Right cardiac atrium (tissue), 5 donors: ENCODE measurements at regions not wholly inside any gene's neighbourhood (a gene's known extent, or its start where the extent isn't known, plus 50 kb on each side); places are given as distances from the start of the nearest gene placed in this dataset.
"Not testable (repeated sequence)": the region's sequence is repeated elsewhere in the genome, so short reads cannot be mapped to it uniquely, and the experiment has no call there.

Experiments used
- ATAC-seq, 2 donors: fragments of 200-7000 bp; cut with Tn5 transposase; one replicate each; pipeline versions ENCODE4 v1.8.0 to v1.9.1; 2020; ENCODE audit warnings: moderate library complexity in 2 of 2, mild to moderate bottlenecking in 1 of 2
- DNase-seq, 3 donors: peaks; one replicate each; pipeline ENCODE4 v3.0.0-alpha.2; 2020
- H3K27ac ChIP-seq: one replicate; pipeline ENCODE4 v1.5.1; 2013; ENCODE audit warnings: mild to moderate bottlenecking, low read length, control low read depth, moderate library complexity
- H3K27me3 ChIP-seq: one replicate; pipeline ENCODE4 v1.6.1; 2013; ENCODE audit not compliant: control insufficient read depth, insufficient read depth
- H3K4me1 ChIP-seq: one replicate; pipeline ENCODE4 v1.6.1; 2013; ENCODE audit warnings: low read length; ENCODE audit not compliant: control insufficient read depth, insufficient read depth
- H3K4me3 ChIP-seq: one replicate; pipeline ENCODE4 v1.5.1; 2013; ENCODE audit warnings: low read length, control low read depth
- H3K9me3 ChIP-seq: one replicate; pipeline ENCODE4 v1.6.1; 2013; ENCODE audit warnings: low read length; ENCODE audit not compliant: control insufficient read depth
- WGBS: extraction: QIAGEN DNeasy Blood & Tissue Kit; methylation state at CpG from one replicate; pipeline ENCODE4 v1.1.7; 2013; 5-methylcytosine and 5-hydroxymethylcytosine counted together
- intact Hi-C, 4 donors: fragments of 100-400 bp; cut with DNase I; formaldehyde crosslinking; loops; one replicate each; pipeline versions ENCODE4 v1.11.0 to v1.14.0; 2022 to 2023
- donor health status: healthy with polysubstance abuse.
- donor health status: DM: no; HTN: yes; CAD: no.
- donor health status: DM: no; HTN: no; CAD: no.
- donor health status: DM: no; HTN: yes; CAD: no; lungs with severe emphysema.
- donor health status: DM: yes; HTN: yes; CAD: no.

GRCh38 chr4:118447397-118447796 is 94.6 kb upstream of the PRSS12 start:
- H3K27ac ChIP-seq, H3K4me3 ChIP-seq, DNase-seq, H3K9me3 ChIP-seq, H3K4me1 ChIP-seq, ATAC-seq, intact Hi-C loops, H3K27me3 ChIP-seq: not testable (repeated sequence)
- 83% methylated on average over 1 of the region's 3 CpGs for WGBS

DNA sequence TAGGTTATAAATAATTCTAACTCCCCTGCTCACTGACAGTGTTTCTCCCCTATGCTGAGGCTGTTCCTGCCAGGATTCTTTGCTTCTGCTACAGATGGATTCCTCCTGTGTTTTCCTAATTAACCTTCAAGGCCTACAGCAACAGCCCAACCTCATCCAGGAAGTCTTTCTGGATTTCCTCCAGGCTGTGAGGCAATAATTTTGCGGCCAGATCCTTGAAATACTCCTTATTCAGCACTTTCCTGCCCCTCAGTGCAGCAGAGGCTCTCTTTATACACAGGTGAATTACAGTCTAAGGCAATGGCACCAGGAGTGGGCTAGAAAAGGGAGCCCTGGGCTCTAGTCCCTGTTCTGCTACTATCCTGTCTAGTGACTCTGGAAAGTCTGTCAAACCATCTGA is 102.1 kb upstream of the PRSS12 start:
- ATAC-seq, H3K4me3 ChIP-seq, intact Hi-C loops, DNase-seq, H3K27ac ChIP-seq, H3K27me3 ChIP-seq, H3K9me3 ChIP-seq, H3K4me1 ChIP-seq: not testable (repeated sequence)
- 35% methylated on average over 1 of the region's 1 CpG for WGBS

GRCh38 chr4:118461435-118461834 is 108.6 kb upstream of the PRSS12 start:
- H3K27me3 ChIP-seq, H3K27ac ChIP-seq, intact Hi-C loops, H3K4me1 ChIP-seq, ATAC-seq, DNase-seq, H3K9me3 ChIP-seq, H3K4me3 ChIP-seq: not testable (repeated sequence)
- 89% methylated on average over 5 of the region's 5 CpGs for WGBS

DNA sequence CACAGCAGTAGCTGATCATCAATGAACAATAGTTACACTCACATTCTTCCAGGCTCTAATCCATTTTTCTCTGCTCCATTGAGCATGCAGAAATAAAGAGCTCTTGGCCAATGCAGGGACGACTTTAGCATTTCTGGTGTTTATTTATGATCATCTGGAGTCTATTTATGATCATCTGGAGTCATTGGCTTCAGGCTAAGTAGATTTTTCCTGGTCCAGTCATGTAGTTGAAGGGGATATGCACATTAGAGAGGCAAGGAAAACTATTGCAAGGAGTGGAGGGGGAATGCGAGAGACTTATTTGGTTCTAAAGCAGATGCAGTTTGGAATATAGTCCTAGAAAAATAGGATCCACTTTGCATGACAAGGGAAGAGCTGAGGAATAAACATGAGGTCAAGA is 113.0 kb upstream of the PRSS12 start:
- H3K27ac ChIP-seq, H3K27me3 ChIP-seq, H3K4me3 ChIP-seq, intact Hi-C loops, H3K9me3 ChIP-seq, H3K4me1 ChIP-seq, DNase-seq, ATAC-seq: not testable (repeated sequence)
- 59% methylated on average over 2 of the region's 2 CpGs for WGBS

DNA sequence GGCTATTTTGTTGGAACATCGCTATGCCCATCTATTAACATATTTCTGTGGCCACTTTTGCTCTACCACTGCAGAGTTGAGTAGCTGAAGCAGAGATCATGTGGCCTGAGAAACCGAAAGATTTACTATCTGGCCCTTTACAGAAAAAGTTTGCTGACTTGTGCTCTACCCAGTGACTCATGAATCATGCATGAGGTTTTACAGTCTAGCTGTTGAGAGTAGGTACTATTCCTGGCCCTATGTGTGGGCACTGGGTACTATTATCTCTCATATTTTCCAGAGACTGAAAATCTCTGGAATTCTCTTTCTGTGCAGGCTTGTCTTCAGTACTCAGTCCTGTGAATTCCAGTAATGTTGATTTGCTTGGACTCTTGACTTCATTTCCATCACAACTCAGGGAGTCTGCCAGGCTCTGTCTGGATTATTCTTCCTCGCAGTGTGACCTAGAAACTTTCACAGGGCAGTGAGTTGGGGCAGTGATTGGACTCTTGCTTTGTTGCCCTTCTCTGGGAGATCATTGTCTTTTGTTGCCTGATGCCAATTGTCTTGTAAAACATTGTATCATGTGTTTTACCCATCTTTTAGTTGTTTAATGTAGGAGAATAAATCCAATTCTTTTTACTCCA is 121.3 kb upstream of the PRSS12 start:
- ATAC-seq, result peak in 1 of 2 donors; percentile 39
- H3K27ac ChIP-seq, intact Hi-C loops, H3K4me3 ChIP-seq, H3K27me3 ChIP-seq, H3K9me3 ChIP-seq, DNase-seq, H3K4me1 ChIP-seq: not testable (repeated sequence)
- 74% methylated on average over 3 of the region's 3 CpGs for whole genome bisulfite sequencing

GRCh38 chr4:118474771-118475170 is 122.0 kb upstream of the PRSS12 start:
- H3K4me1 ChIP-seq, H3K27me3 ChIP-seq, DNase-seq, intact Hi-C loops, H3K4me3 ChIP-seq, H3K27ac ChIP-seq, H3K9me3 ChIP-seq, ATAC-seq: not testable (repeated sequence)

DNA sequence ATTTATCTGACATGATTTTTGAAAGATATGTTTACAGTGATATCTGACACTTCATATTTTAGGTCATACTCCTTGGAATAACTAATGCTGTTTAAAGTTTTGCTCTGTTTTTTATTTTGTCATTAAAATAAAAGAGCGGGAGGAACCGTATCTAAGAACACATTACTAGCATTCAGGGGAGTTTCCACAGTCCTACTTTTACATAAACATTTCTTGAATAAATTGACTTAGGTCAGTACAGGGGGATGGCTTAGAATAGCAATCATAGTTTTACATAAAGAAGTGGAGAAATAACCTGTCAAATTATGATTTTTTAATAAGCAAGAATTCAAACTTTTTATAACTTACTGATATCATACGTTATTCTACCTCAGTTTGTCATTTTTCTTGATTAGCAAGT is 123.1 kb upstream of the PRSS12 start:
- intact Hi-C loops, H3K4me1 ChIP-seq, H3K27me3 ChIP-seq, DNase-seq, ATAC-seq, H3K9me3 ChIP-seq, H3K27ac ChIP-seq, H3K4me3 ChIP-seq: not testable (repeated sequence)
- WGBS, result 75% methylated on average over 3 of the region's 3 CpGs

GRCh38 chr4:118477826-118478225 is 125.0 kb upstream of the PRSS12 start:
- DNase-seq, H3K4me3 ChIP-seq, ATAC-seq, H3K9me3 ChIP-seq, H3K27me3 ChIP-seq, intact Hi-C loops, H3K4me1 ChIP-seq, H3K27ac ChIP-seq: not testable (repeated sequence)

DNA sequence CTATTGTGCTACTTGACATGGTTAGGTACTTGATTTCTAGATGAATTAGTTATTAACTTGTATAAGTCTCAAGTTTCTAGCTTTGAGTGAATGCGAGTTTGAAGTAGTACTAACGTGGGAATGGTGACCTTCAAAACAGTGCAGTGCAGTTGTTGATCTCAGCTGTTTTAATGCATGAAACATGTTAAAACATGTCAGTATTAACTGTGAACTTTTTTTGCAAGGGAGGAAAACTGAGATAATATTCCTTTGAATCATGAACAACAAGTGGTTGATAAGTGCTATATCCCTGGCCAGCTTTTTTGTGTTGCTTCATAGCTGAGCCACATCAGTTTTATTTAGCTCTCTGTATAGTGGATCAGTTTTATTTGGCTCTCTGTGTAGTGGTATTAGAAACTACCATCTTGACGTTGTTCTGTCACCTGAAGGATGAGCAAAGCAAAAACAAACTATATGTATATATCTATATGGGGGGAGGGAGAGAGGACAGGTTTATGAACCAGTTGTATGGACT is 133.1 kb upstream of the PRSS12 start:
- not testable (repeated sequence) for ATAC-seq, H3K9me3 ChIP-seq
- 54% methylated on average over 2 of the region's 3 CpGs for WGBS

GRCh38 chr4:118492963-118493362 is 140.2 kb upstream of the PRSS12 start:
- H3K4me1 ChIP-seq, intact Hi-C loops, H3K27ac ChIP-seq, ATAC-seq, H3K4me3 ChIP-seq, H3K9me3 ChIP-seq, DNase-seq, H3K27me3 ChIP-seq: not testable (repeated sequence)
- 77% methylated on average over 4 of the region's 4 CpGs for WGBS

More for the DNA sequence above, 133.1 kb upstream of the PRSS12 start:
- H3K27me3 ChIP-seq, DNase-seq, H3K27ac ChIP-seq, H3K4me3 ChIP-seq, H3K4me1 ChIP-seq, intact Hi-C loops: not testable (repeated sequence)

- H3K27ac ChIP-seq, H3K9me3 ChIP-seq, DNase-seq, H3K4me1 ChIP-seq, intact Hi-C loops, H3K4me3 ChIP-seq, H3K27me3 ChIP-seq, ATAC-seq: not testable (repeated sequence)
- WGBS, result 81% methylated on average over 6 of the region's 6 CpGs
Measured at GRCh38 chr4:118494437-118494836, 141.6 kb upstream of the PRSS12 start.

DNA sequence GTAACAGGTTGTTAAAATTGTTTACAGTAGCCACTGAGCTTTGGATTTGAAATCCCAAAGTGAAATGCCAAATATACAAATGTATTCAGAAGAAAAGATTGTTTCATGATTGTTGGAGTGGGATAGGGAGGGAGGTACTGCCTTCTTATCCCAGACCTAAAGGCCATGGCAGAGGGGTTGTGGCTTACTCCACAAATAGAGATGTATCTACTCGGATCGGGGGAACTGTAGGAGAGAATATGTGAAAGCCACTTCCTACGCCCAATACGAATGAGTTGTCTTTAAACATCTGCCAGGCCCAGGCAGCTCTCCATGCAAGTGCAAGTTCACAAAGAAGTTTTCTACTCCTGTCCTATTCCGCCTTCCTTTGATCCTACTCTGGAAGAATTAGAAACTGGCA is 150.2 kb upstream of the PRSS12 start:
- H3K4me3 ChIP-seq, H3K9me3 ChIP-seq, ATAC-seq, intact Hi-C loops, DNase-seq, H3K27me3 ChIP-seq, H3K27ac ChIP-seq, H3K4me1 ChIP-seq: not testable (repeated sequence)
- WGBS, result 87% methylated on average over 5 of the region's 5 CpGs
